ENCODE measurements at regions not wholly inside any gene's neighbourhood (a gene's known extent, or its start where the extent isn't known, plus 50 kb on each side); places are given as distances from the start of the nearest gene placed in this dataset.

DNA sequence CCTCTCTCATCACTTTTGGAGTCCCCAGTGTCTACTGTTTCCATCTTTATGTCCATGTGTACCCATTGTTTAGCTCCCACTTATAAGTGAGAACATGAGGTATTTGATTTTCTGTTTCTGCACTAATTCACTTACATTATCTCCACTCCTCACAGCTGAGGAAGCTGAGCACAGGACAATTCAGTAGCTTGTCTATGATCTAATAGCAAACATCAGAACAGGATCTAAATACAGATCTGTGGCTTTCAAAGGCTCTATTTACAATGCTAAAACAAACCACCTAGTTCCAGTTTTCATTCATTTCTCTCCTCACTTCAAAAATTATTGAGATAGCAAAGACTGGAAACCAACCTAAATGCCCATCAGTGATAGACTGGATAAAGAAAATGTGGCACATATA, 52.0 kb upstream of the DDX18 start:
- TF ChIP-seq, protein P1, sequence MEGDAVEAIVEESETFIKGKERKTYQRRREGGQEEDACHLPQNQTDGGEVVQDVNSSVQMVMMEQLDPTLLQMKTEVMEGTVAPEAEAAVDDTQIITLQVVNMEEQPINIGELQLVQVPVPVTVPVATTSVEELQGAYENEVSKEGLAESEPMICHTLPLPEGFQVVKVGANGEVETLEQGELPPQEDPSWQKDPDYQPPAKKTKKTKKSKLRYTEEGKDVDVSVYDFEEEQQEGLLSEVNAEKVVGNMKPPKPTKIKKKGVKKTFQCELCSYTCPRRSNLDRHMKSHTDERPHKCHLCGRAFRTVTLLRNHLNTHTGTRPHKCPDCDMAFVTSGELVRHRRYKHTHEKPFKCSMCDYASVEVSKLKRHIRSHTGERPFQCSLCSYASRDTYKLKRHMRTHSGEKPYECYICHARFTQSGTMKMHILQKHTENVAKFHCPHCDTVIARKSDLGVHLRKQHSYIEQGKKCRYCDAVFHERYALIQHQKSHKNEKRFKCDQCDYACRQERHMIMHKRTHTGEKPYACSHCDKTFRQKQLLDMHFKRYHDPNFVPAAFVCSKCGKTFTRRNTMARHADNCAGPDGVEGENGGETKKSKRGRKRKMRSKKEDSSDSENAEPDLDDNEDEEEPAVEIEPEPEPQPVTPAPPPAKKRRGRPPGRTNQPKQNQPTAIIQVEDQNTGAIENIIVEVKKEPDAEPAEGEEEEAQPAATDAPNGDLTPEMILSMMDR (IDR thresholded peaks at IDR 0.05) = no peak
- no peak for TF ChIP-seq POLR2A (IDR thresholded peaks at IDR 0.05)

All from suprapubic skin (tissue), 3 donors.